IMR-90 (cell line): ENCODE measurements at regions not wholly inside any gene's neighbourhood (a gene's known extent, or its start where the extent isn't known, plus 50 kb on each side); places are given as distances from the start of the nearest gene placed in this dataset.

Experiments
- ATAC-seq: fragments of 200-7000 bp; cut with Tn5 transposase; 2 replicates; pipeline ENCODE4 v1.9.1; 2020; ENCODE audit warnings: low read depth, mild to moderate bottlenecking, moderate library complexity
- BruUV-seq: library from RNA; stranded (reverse); fragments of 400-500 nt; replicated peaks from 2 replicates; lab custom pipeline; 2021; lab: Mats Ljungman, UMichigan
- CTCF ChIA-PET: fragments of 300-600 bp; formaldehyde crosslinking; extraction: SDS; loops from one replicate; lab custom pipeline; 2021; ENCODE audit warnings: antibody characterized with exemption; lab: Yijun Ruan, JAX
- POLR2A ChIA-PET: fragments of 300-600 bp; sonication (Branson Sonifier 250); formaldehyde crosslinking; loops from one replicate; lab custom pipeline; 2022; ENCODE audit warnings: antibody characterized with exemption; ENCODE audit not compliant: unreplicated experiment; lab: Charles Lee
- DNase-seq: peaks from one replicate; pipeline ENCODE4 v3.0.0; 2013
- H2AFZ ChIP-seq: replicated peaks from 2 replicates; pipeline ENCODE3; 2013; ENCODE audit warnings: low read length, mild to moderate bottlenecking; ENCODE audit not compliant: poor library complexity
- H2AK5ac ChIP-seq: 2 replicates; pipeline ENCODE4 v1.6.1; 2013; ENCODE audit warnings: low read depth, low read length, inconsistent platforms
- H2AK9ac ChIP-seq: replicated peaks from 2 replicates; pipeline ENCODE3; 2013; ENCODE audit warnings: mild to moderate bottlenecking, low read depth, low read length, moderate library complexity; ENCODE audit not compliant: poor library complexity
- H2BK120ac ChIP-seq: 2 replicates; pipeline ENCODE4 v1.6.1; 2013; ENCODE audit warnings: low read depth, low read length, inconsistent platforms
- H2BK15ac ChIP-seq: 3 replicates; pipeline ENCODE4 v1.6.1; 2013; ENCODE audit warnings: low read depth, low read length, inconsistent platforms
- H2BK20ac ChIP-seq: 2 replicates; pipeline ENCODE4 v1.6.1; 2013; ENCODE audit warnings: low read depth, mild to moderate bottlenecking, inconsistent platforms, low read length, moderate library complexity
- H2BK5ac ChIP-seq: 2 replicates; pipeline ENCODE4 v1.6.1; 2013; ENCODE audit warnings: mild to moderate bottlenecking, low read depth, low read length, inconsistent platforms; ENCODE audit not compliant: poor library complexity, severe bottlenecking
- H3K14ac ChIP-seq: replicated peaks from 2 replicates; pipeline ENCODE4 v1.6.1; 2013; ENCODE audit warnings: low read depth, low read length, inconsistent platforms
- H3K18ac ChIP-seq: 2 replicates; pipeline ENCODE4 v1.6.1; 2013; ENCODE audit warnings: low read depth, low read length, control low read depth
- H3K23ac ChIP-seq: 2 replicates; pipeline ENCODE4 v1.6.1; 2013; ENCODE audit warnings: low read depth, low read length, inconsistent platforms
- H3K27ac ChIP-seq: 2 replicates; pipeline ENCODE4 v1.5.1; 2013; ENCODE audit warnings: mild to moderate bottlenecking, control low read depth, low read length; ENCODE audit not compliant: insufficient read depth
- H3K27me3 ChIP-seq: 2 replicates; pipeline ENCODE4 v1.6.1; 2013; ENCODE audit warnings: low read length; ENCODE audit not compliant: control insufficient read depth, insufficient read depth
- H3K36me3 ChIP-seq: 2 replicates; pipeline ENCODE4 v1.6.1; 2013; ENCODE audit warnings: low read length, mixed read lengths; ENCODE audit not compliant: control insufficient read depth, insufficient read depth
- H3K4ac ChIP-seq: 2 replicates; pipeline ENCODE4 v1.6.1; 2013; ENCODE audit warnings: low read depth, low read length, inconsistent platforms
- H3K4me1 ChIP-seq: 2 replicates; pipeline ENCODE4 v1.6.1; 2013; ENCODE audit warnings: low read length, mixed read lengths; ENCODE audit not compliant: control insufficient read depth, insufficient read depth
- H3K4me2 ChIP-seq: 2 replicates; pipeline ENCODE4 v1.6.1; 2013; ENCODE audit warnings: low read depth, mild to moderate bottlenecking, control low read depth, low read length, moderate library complexity
- H3K4me3 ChIP-seq: 2 replicates; pipeline ENCODE4 v1.5.1; 2013; ENCODE audit warnings: low read depth, mild to moderate bottlenecking, control low read depth, low read length, moderate library complexity; ENCODE audit not compliant: insufficient read depth
- H3K56ac ChIP-seq: 2 replicates; pipeline ENCODE4 v1.6.1; 2013; ENCODE audit warnings: low read length, inconsistent platforms; ENCODE audit not compliant: insufficient read depth; ENCODE audit errors: extremely low read depth
- H3K79me1 ChIP-seq, 2 experiments: 2 replicates each; pipeline ENCODE4 v1.6.1; 2013; ENCODE audit warnings: low read length in 2 of 2, inconsistent platforms in 1 of 2, low read depth in 1 of 2
- H3K9ac ChIP-seq: 2 replicates; pipeline ENCODE4 v1.6.1; 2013; ENCODE audit warnings: low read depth, low read length, control low read depth
- H3K9me1 ChIP-seq: 2 replicates; pipeline ENCODE4 v1.6.1; 2013; ENCODE audit warnings: low read length, inconsistent platforms; ENCODE audit not compliant: insufficient read depth
- H3K9me3 ChIP-seq: 2 replicates; pipeline ENCODE4 v1.6.1; 2013; ENCODE audit warnings: low read length; ENCODE audit not compliant: control insufficient read depth, insufficient read depth
- H4K20me1 ChIP-seq: 2 replicates; pipeline ENCODE4 v1.6.1; 2013; ENCODE audit warnings: low read length, inconsistent platforms; ENCODE audit not compliant: insufficient read depth
- H4K5ac ChIP-seq: 2 replicates; pipeline ENCODE4 v1.6.1; 2013; ENCODE audit warnings: mild to moderate bottlenecking, low read depth, low read length, control low read depth
- H4K8ac ChIP-seq, 2 experiments: 2 replicates each; pipeline ENCODE4 v1.6.1; 2013; ENCODE audit warnings: low read depth in 2 of 2, low read length in 2 of 2, control low read depth in 1 of 2, inconsistent platforms in 1 of 2
- H4K91ac ChIP-seq: 2 replicates; pipeline ENCODE4 v1.6.1; 2013; ENCODE audit warnings: low read depth, low read length, inconsistent platforms; ENCODE audit not compliant: insufficient read depth
- BHLHE40 ChIP-seq: fragments of 150-350 bp; IDR thresholded peaks from 2 replicates; pipeline ENCODE4 v1.6.1; 2016; ENCODE audit warnings: mild to moderate bottlenecking, low read depth, low read length
- CEBPB ChIP-seq: IDR thresholded peaks from 2 replicates; pipeline ENCODE4 v1.6.1; 2012; ENCODE audit warnings: low read depth, low read length, improper control_type of control experiment
- FOS ChIP-seq: fragments of 150-350 bp; IDR thresholded peaks from 2 replicates; pipeline ENCODE4 v1.6.1; 2016; ENCODE audit warnings: low read depth, low read length
- MAFK ChIP-seq: IDR thresholded peaks from 2 replicates; pipeline ENCODE4 v1.6.1; 2012; ENCODE audit warnings: low read depth, low read length, improper control_type of control experiment
- MAZ ChIP-seq: IDR thresholded peaks from 2 replicates; pipeline ENCODE4 v1.6.1; 2012; ENCODE audit warnings: low read depth, mild to moderate bottlenecking, low read length, improper control_type of control experiment, moderate library complexity, borderline replicate concordance
- MXI1 ChIP-seq: IDR thresholded peaks from 2 replicates; pipeline ENCODE4 v1.6.1; 2012; ENCODE audit warnings: low read depth, mild to moderate bottlenecking, low read length, moderate library complexity, borderline replicate concordance
- NFE2L2 ChIP-seq: fragments of 150-350 bp; IDR thresholded peaks from 2 replicates; pipeline ENCODE4 v1.6.1; 2016; ENCODE audit warnings: low read depth, mild to moderate bottlenecking, low read length
- POLR2A ChIP-seq: IDR thresholded peaks from 2 replicates; pipeline ENCODE4 v1.6.1; 2012; ENCODE audit warnings: mild to moderate bottlenecking, low read depth, low read length
- RAD21 ChIP-seq: IDR thresholded peaks from 2 replicates; pipeline ENCODE4 v1.6.1; 2012; ENCODE audit warnings: low read length, improper control_type of control experiment
- RCOR1 ChIP-seq: IDR thresholded peaks from 2 replicates; pipeline ENCODE4 v1.6.1; 2012; ENCODE audit warnings: mild to moderate bottlenecking, low read length, improper control_type of control experiment; ENCODE audit not compliant: insufficient replicate concordance
- RFX5 ChIP-seq: IDR thresholded peaks from 2 replicates; pipeline ENCODE4 v1.8.0; 2012; ENCODE audit warnings: low read depth, mild to moderate bottlenecking, low read length, moderate library complexity
- SMC3 ChIP-seq: fragments of 150-350 bp; IDR thresholded peaks from 2 replicates; pipeline ENCODE4 v1.6.1; 2016; ENCODE audit warnings: low read depth, mild to moderate bottlenecking, antibody characterized with exemption, low read length, moderate library complexity
- WGBS, 2 experiments: methylation state at CpG; one replicate each; pipeline versions ENCODE4 v1.1.5 to v1.1.7; 2013; ENCODE audit warnings: missing lambda C conversion rate in 2 of 2; ENCODE audit not compliant: insufficient read length in 1 of 2; ENCODE audit errors: extremely low coverage in 2 of 2; 5-methylcytosine and 5-hydroxymethylcytosine counted together
- dilution Hi-C: fragments of 300-500 bp; cut with HindIII; formaldehyde crosslinking; loops from one replicate; pipeline ENCODE4 v1.14.3; 2018; ENCODE audit warnings: low sequenced_read_pairs; ENCODE audit not compliant: unreplicated experiment
- in situ Hi-C: fragments of 300-500 bp; cut with MboI; formaldehyde crosslinking; loops from 3 replicates; pipeline ENCODE4 v1.14.3; 2019; ENCODE audit warnings: low sequenced_read_pairs, inconsistent platforms, mixed read lengths
- intact Hi-C: fragments of 100-400 bp; cut with micrococcal nuclease; formaldehyde crosslinking; loops from 2 replicates; pipeline ENCODE4 v1.10.0; 2022
- TF ChIP-seq, protein P1 (sequence below): fragments of 150-350 bp; IDR thresholded peaks from 2 replicates; pipeline ENCODE4 v1.6.1; 2016; ENCODE audit warnings: low read depth, mild to moderate bottlenecking, low read length, moderate library complexity, borderline replicate concordance
- TF ChIP-seq, protein P2 (sequence below): conservative IDR thresholded peaks from 2 replicates; pipeline ENCODE4 v1.5.1; 2012; ENCODE audit warnings: mild to moderate bottlenecking, low read depth, low read length, improper control_type of control experiment
- TF ChIP-seq, protein P3 (sequence below): fragments of 150-350 bp; IDR thresholded peaks from 2 replicates; pipeline ENCODE4 v1.6.1; 2017; ENCODE audit warnings: mild to moderate bottlenecking, antibody characterized with exemption, low read length, low read depth

DNA sequence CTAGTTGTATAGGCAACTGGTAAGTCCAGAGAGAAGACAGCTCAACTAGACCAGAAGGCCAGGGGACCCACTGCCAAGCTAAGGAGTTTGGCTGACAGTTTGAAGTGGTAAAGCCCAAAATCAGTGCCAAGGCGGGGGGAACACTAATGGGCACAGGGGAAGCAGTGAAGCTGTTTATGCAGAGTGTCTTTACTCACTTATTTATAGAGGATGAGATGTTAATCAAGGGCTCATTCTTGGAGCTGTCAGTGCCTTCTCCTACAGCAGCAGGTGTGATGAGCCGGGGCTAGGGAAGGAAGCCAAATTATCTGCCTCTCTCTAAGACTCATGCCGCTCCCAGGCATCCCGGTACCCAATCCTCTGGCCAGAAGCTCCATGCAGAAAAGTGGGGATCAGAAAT lies 75.2 kb upstream of the GALNT10 start:
- dilution Hi-C loops (no loop called here), intact Hi-C loops (no loop called here), in situ Hi-C loops (no loop called here)
- H4K91ac ChIP-seq, result no peak overlapping the region
- DNase-seq (no peak), ATAC-seq (no peak)
- no peaks in the 10 kb centered on the region for H3K9me3 ChIP-seq
- H3K27me3 ChIP-seq, result peaks cover 3% of the 10 kb centered on the region
- H3K79me1 ChIP-seq, result no peaks in the 10 kb centered on the region
- H4K5ac ChIP-seq, result no peak overlapping the region
- no peaks in the 10 kb centered on the region for H3K4me1 ChIP-seq
- H2BK5ac ChIP-seq, result no peak overlapping the region
- H3K4ac ChIP-seq, result no peak overlapping the region
- H3K9me1 ChIP-seq, result peaks cover 4% of the 10 kb centered on the region; the same call in 1 of the 2 replicates
- H3K56ac ChIP-seq, result no peak overlapping the region
- no peak overlapping the region for H4K8ac ChIP-seq
- no peak overlapping the region for H2BK20ac ChIP-seq
- H3K14ac ChIP-seq, result no peak overlapping the region
- no peak overlapping the region for H3K4me2 ChIP-seq
- no peak for TF ChIP-seq SMC3
- no peak for TF ChIP-seq RFX5
- TF ChIP-seq, protein P1, sequence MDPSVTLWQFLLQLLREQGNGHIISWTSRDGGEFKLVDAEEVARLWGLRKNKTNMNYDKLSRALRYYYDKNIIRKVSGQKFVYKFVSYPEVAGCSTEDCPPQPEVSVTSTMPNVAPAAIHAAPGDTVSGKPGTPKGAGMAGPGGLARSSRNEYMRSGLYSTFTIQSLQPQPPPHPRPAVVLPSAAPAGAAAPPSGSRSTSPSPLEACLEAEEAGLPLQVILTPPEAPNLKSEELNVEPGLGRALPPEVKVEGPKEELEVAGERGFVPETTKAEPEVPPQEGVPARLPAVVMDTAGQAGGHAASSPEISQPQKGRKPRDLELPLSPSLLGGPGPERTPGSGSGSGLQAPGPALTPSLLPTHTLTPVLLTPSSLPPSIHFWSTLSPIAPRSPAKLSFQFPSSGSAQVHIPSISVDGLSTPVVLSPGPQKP, result no peak
- no peak for TF ChIP-seq RCOR1
- no peak for TF ChIP-seq BHLHE40
- TF ChIP-seq, protein P2, sequence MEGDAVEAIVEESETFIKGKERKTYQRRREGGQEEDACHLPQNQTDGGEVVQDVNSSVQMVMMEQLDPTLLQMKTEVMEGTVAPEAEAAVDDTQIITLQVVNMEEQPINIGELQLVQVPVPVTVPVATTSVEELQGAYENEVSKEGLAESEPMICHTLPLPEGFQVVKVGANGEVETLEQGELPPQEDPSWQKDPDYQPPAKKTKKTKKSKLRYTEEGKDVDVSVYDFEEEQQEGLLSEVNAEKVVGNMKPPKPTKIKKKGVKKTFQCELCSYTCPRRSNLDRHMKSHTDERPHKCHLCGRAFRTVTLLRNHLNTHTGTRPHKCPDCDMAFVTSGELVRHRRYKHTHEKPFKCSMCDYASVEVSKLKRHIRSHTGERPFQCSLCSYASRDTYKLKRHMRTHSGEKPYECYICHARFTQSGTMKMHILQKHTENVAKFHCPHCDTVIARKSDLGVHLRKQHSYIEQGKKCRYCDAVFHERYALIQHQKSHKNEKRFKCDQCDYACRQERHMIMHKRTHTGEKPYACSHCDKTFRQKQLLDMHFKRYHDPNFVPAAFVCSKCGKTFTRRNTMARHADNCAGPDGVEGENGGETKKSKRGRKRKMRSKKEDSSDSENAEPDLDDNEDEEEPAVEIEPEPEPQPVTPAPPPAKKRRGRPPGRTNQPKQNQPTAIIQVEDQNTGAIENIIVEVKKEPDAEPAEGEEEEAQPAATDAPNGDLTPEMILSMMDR, result no peak
- TF ChIP-seq CEBPB, result no peak
- no peak for TF ChIP-seq MAFK
- TF ChIP-seq MXI1, result no peak
- no peak for TF ChIP-seq POLR2A
- TF ChIP-seq RAD21, result no peak
- TF ChIP-seq MAZ, result no peak
- no peak for TF ChIP-seq FOS
- no peak for TF ChIP-seq NFE2L2
- TF ChIP-seq, protein P3, sequence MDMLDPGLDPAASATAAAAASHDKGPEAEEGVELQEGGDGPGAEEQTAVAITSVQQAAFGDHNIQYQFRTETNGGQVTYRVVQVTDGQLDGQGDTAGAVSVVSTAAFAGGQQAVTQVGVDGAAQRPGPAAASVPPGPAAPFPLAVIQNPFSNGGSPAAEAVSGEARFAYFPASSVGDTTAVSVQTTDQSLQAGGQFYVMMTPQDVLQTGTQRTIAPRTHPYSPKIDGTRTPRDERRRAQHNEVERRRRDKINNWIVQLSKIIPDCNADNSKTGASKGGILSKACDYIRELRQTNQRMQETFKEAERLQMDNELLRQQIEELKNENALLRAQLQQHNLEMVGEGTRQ, result no peak
- H4K20me1 ChIP-seq, result no peaks in the 10 kb centered on the region
- ChIA-PET CTCF (no interaction called here), POLR2A (no interaction called here)
- BruUV-seq, result no TSS peak
- no peak overlapping the region for H3K9ac ChIP-seq
- no peak overlapping the region for H2BK15ac ChIP-seq
- no peak overlapping the region for H2AK5ac ChIP-seq
- whole genome bisulfite sequencing, 2 experiments, result 86% methylated on average over 2 of the region's 4 CpGs; no CpG with 5 or more reads in 1 of the 2 experiments
- no peak overlapping the region for H3K18ac ChIP-seq
- H3K36me3 ChIP-seq, result no peaks in the 10 kb centered on the region
- H2AK9ac ChIP-seq, result no peak overlapping the region
- no peak overlapping the region for H3K4me3 ChIP-seq
- H2AFZ ChIP-seq, result no peak overlapping the region
- H3K23ac ChIP-seq, result no peak overlapping the region
- H2BK120ac ChIP-seq, result no peak overlapping the region
- no peak overlapping the region for H3K27ac ChIP-seq
